ENCODE measurements at regions not wholly inside any gene's neighbourhood (a gene's known extent, or its start where the extent isn't known, plus 50 kb on each side); places are given as distances from the start of the nearest gene placed in this dataset.

GRCh38 chr4:19721587-19721986 is 530.1 kb upstream of the SLIT2 start:
- TF ChIP-seq EP300 (IDR thresholded peaks at IDR 0.05) (no peak), CTCF (IDR thresholded peaks at IDR 0.05) (no peak), POLR2AphosphoS5 (IDR thresholded peaks at IDR 0.05) (no peak), POLR2A (IDR thresholded peaks at IDR 0.05) (no peak)

All from sigmoid colon (tissue), 4 donors.